ENCODE measurements at regions not wholly inside any gene's neighbourhood (a gene's known extent, or its start where the extent isn't known, plus 50 kb on each side); places are given as distances from the start of the nearest gene placed in this dataset.

DNA sequence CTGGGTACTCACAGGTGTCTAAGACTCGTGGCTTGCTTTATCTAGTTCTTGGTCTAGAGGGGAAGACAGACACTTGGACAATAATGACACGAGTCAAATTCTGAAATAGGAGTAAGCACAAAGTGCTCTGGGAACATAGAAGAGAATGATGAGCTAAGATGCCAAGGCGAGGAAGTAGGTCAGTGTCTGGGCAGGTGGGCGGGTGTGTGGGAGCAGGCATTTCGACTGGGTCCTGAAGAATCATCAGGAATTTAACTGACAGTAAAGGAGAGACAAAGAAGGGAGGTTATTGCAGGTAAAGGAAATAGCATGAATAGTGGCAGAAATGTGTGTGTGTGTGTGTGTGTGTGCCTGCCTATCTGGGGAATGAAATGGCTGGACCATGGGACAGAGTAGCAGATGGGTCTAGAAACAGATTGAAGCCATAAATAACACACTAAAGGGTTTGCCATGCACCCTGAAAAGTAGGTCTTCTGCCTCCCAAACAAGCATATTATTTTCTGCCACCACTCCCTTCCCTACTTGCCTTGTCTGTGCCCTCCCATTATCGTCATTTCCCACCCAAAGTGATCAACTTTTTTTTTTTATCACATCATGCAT is 58.4 kb upstream of the SLC25A43 start:
- Histone ChIP-seq H3K23ac (ENCODE audit: insufficient read length, low read depth, low read length) (no peak overlapping the region), H3K23me2 (ENCODE audit: insufficient read length, low read depth, low read length, poor library complexity, severe bottlenecking) (no peaks in the 10 kb centered on the region), H2BK5ac (ENCODE audit: insufficient read length, low read length) (no peak overlapping the region), H2BK15ac (ENCODE audit: low read depth, low read length) (no peak overlapping the region), H3K4ac (ENCODE audit: low read depth, low read length) (no peak overlapping the region), H2AK5ac (ENCODE audit: insufficient read length, low read length) (no peak overlapping the region), H4K8ac (replicated peaks; ENCODE audit: insufficient read length, low read depth, low read length) (no peak overlapping the region), H3K9me3 (ENCODE audit: control insufficient read depth, low read depth, low read length) (peaks cover 50% of the 10 kb centered on the region), H4K91ac (ENCODE audit: insufficient read length, low read depth, low read length) (no peak overlapping the region), H3K14ac (ENCODE audit: insufficient read depth, low read length) (no peak overlapping the region), H3K9ac (ENCODE audit: extremely low read depth, insufficient read length, low read length) (no peak overlapping the region), H3K27ac (ENCODE audit: insufficient read length, low read depth, low read length) (no peak overlapping the region), H3K18ac (ENCODE audit: insufficient read length, low read depth, low read length) (no peak overlapping the region), H3K79me1 (ENCODE audit: insufficient read depth, low read depth, low read length, poor library complexity, severe bottlenecking) (no peaks in the 10 kb centered on the region), H3K27me3 (ENCODE audit: insufficient read depth, low read length) (no peaks in the 10 kb centered on the region), H2BK20ac (ENCODE audit: low read depth, low read length, poor library complexity, severe bottlenecking) (no peak overlapping the region), H4K5ac (ENCODE audit: insufficient read length, low read depth, low read length) (no peak overlapping the region), H2BK12ac (ENCODE audit: insufficient read length, low read depth, low read length) (no peak overlapping the region), H3K56ac (ENCODE audit: insufficient read length, low read depth, low read length) (no peak overlapping the region), H3K79me2 (ENCODE audit: insufficient read depth, low read length) (no peaks in the 10 kb centered on the region), H3K4me1 (ENCODE audit: insufficient read depth, low read length) (no peaks in the 10 kb centered on the region), H3T11ph (ENCODE audit: low read length) (no peak overlapping the region), H2BK120ac (ENCODE audit: low read depth, low read length, poor library complexity, severe bottlenecking) (no peak overlapping the region), H3K4me2 (ENCODE audit: insufficient read depth, insufficient read length, low read length) (no peak overlapping the region), H4K20me1 (ENCODE audit: control insufficient read depth, insufficient read depth, insufficient read length) (no peaks in the 10 kb centered on the region), H2AFZ (ENCODE audit: low read length) (no peak overlapping the region)
- no peak for DNase-seq
- no CpG with 5 or more reads among the region's 6 CpGs for WGBS (ENCODE audit: extremely low coverage, insufficient read length, low lambda C conversion rate)
- no peak overlapping the region for H3K27ac Mint-ChIP-seq
- peaks cover 0 to 4% (median 0%) of the 10 kb centered on the region in 3 experiments; a peak in 2 of 7 replicates for H3K36me3 Mint-ChIP-seq (ENCODE audit: insufficient read depth in 1 of 3, low read depth in 3 of 3)
- TF ChIP-seq, protein P1, sequence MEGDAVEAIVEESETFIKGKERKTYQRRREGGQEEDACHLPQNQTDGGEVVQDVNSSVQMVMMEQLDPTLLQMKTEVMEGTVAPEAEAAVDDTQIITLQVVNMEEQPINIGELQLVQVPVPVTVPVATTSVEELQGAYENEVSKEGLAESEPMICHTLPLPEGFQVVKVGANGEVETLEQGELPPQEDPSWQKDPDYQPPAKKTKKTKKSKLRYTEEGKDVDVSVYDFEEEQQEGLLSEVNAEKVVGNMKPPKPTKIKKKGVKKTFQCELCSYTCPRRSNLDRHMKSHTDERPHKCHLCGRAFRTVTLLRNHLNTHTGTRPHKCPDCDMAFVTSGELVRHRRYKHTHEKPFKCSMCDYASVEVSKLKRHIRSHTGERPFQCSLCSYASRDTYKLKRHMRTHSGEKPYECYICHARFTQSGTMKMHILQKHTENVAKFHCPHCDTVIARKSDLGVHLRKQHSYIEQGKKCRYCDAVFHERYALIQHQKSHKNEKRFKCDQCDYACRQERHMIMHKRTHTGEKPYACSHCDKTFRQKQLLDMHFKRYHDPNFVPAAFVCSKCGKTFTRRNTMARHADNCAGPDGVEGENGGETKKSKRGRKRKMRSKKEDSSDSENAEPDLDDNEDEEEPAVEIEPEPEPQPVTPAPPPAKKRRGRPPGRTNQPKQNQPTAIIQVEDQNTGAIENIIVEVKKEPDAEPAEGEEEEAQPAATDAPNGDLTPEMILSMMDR (conservative IDR thresholded peaks at IDR 0.05), result no peak
- H3K9me3 Mint-ChIP-seq, result peaks cover 66 to 67% of the 10 kb centered on the region in 2 experiments
- no peak overlapping the region for H3K4me3 Mint-ChIP-seq
- H3K4me1 Mint-ChIP-seq, result no peaks in the 10 kb centered on the region
- H3K27me3 Mint-ChIP-seq (ENCODE audit: low read depth), result no peaks in the 10 kb centered on the region; the same call in 1 of the 2 replicates

Data from H9 (cell line).